Caco-2 (cell line): ENCODE measurements at regions not wholly inside any gene's neighbourhood (a gene's known extent, or its start where the extent isn't known, plus 50 kb on each side); places are given as distances from the start of the nearest gene placed in this dataset.

ENCODE experiments used
- BruUV-seq: library from RNA; stranded (reverse); fragments of 400-500 nt; replicated peaks from 2 replicates; lab custom pipeline; 2021; lab: Mats Ljungman, UMichigan
- CTCF ChIA-PET: fragments of 300-600 bp; sonication (Branson Sonifier 250); formaldehyde crosslinking; loops from one replicate; lab custom pipeline; 2022; ENCODE audit warnings: antibody characterized with exemption; lab: Charles Lee
- POLR2A ChIA-PET: fragments of 300-600 bp; sonication (Branson Sonifier 250); formaldehyde crosslinking; loops from one replicate; lab custom pipeline; 2022; ENCODE audit warnings: antibody characterized with exemption; lab: Charles Lee
- DNase-seq, 2 experiments: peaks; one replicate each; pipeline versions ENCODE4 v3.0.0 to v3.0.0-alpha.2; 2020 to 2022
- H3K27me3 ChIP-seq: replicated peaks from 2 replicates; pipeline ENCODE4 v1.6.0; 2011; ENCODE audit warnings: low read length; ENCODE audit not compliant: control insufficient read depth, insufficient read depth
- H3K36me3 ChIP-seq: 2 replicates; pipeline ENCODE4 v1.5.1; 2011; ENCODE audit warnings: low read length; ENCODE audit not compliant: control insufficient read depth, insufficient read depth
- H3K4me1 ChIP-seq: fragments of 250-450 bp; sonication (Bioruptor Pico); 2 replicates; pipeline ENCODE4 v1.5.1; 2020; ENCODE audit warnings: mild to moderate bottlenecking
- H3K4me3 ChIP-seq: 2 replicates; pipeline ENCODE4 v1.5.1; 2011; ENCODE audit warnings: low read depth, mild to moderate bottlenecking, control low read depth, low read length
- H3K9me3 ChIP-seq: fragments of 250-450 bp; sonication (Bioruptor Pico); 2 replicates; pipeline ENCODE4 v1.5.1; 2020; ENCODE audit warnings: mild to moderate bottlenecking, moderate library complexity
- H3K27ac Mint-ChIP-seq: one replicate; pipeline ENCODE4 v1.8.0; 2022; ENCODE audit warnings: mixed read lengths; ENCODE audit not compliant: unreplicated experiment
- H3K27me3 Mint-ChIP-seq: one replicate; pipeline ENCODE4 v1.8.0; 2022; ENCODE audit warnings: mixed read lengths; ENCODE audit not compliant: insufficient read depth, unreplicated experiment
- H3K36me3 Mint-ChIP-seq: one replicate; pipeline ENCODE4 v1.8.0; 2022; ENCODE audit warnings: mild to moderate bottlenecking, mixed read lengths; ENCODE audit not compliant: insufficient read depth, unreplicated experiment
- H3K4me1 Mint-ChIP-seq: one replicate; pipeline ENCODE4 v1.8.0; 2022; ENCODE audit warnings: low read depth, mixed read lengths; ENCODE audit not compliant: unreplicated experiment
- H3K4me3 Mint-ChIP-seq: one replicate; pipeline ENCODE4 v1.8.0; 2022; ENCODE audit warnings: mild to moderate bottlenecking, moderate library complexity, mixed read lengths; ENCODE audit not compliant: unreplicated experiment
- H3K9me3 Mint-ChIP-seq: one replicate; pipeline ENCODE4 v1.8.0; 2022; ENCODE audit warnings: mixed read lengths; ENCODE audit not compliant: unreplicated experiment
- intact Hi-C: fragments of 100-400 bp; cut with micrococcal nuclease; formaldehyde crosslinking; loops from one replicate; pipeline ENCODE4 v1.10.0; 2022; ENCODE audit not compliant: unreplicated experiment
- TF ChIP-seq, protein P1 (sequence below), 2 experiments: fragments of 200-600 bp in 1 of 2; IDR thresholded peaks; 1 replicate in 1 of 2; 2 replicates in 1 of 2; pipeline versions ENCODE4 v1.5.1 to v1.8.0; 2011 to 2022; ENCODE audit warnings: antibody characterized with exemption in 1 of 2, control low read depth in 1 of 2, inconsistent platforms in 1 of 2, low read depth in 1 of 2, low read length in 1 of 2, mild to moderate bottlenecking in 1 of 2, moderate library complexity in 1 of 2; ENCODE audit not compliant: insufficient read depth in 1 of 2, severe bottlenecking in 1 of 2, unreplicated experiment in 1 of 2

DNA sequence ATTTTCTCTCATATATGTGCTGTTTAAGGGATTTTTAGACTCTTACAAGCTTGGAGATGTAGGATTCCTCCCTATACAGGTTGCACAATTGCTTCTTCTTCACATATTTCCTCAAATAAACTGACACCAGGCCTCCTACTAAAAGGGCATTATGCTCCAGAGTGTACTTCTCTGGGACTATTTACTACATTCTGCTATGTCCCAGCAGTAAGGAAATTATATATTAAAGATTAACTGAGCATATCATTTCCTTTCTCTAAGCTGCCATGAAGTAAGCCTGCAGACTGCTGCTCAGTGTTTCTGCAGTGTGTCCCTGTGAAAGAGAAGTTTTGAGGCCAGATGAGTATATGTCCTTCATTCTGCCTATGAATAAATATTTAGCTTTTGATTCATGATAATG lies 356.9 kb upstream of the NUDT12 start:
- BruUV-seq = no TSS peak
- H3K4me3 Mint-ChIP-seq = no peak overlapping the region
- no peak overlapping the region for H3K27ac Mint-ChIP-seq
- H3K9me3 Mint-ChIP-seq = no peaks in the 10 kb centered on the region
- ChIA-PET CTCF (interaction anchor here (0.7 kb wide), 1 partner anchor 65 kb away, joined by 3 read pairs; no protein-coding TSS in a partner anchor), POLR2A (no interaction called here)
- H3K4me1 ChIP-seq = no peaks in the 10 kb centered on the region
- H3K36me3 Mint-ChIP-seq = no peaks in the 10 kb centered on the region
- no peaks in the 10 kb centered on the region for H3K27me3 ChIP-seq
- H3K27me3 Mint-ChIP-seq = no peaks in the 10 kb centered on the region
- DNase-seq = no peak
- TF ChIP-seq, protein P1, sequence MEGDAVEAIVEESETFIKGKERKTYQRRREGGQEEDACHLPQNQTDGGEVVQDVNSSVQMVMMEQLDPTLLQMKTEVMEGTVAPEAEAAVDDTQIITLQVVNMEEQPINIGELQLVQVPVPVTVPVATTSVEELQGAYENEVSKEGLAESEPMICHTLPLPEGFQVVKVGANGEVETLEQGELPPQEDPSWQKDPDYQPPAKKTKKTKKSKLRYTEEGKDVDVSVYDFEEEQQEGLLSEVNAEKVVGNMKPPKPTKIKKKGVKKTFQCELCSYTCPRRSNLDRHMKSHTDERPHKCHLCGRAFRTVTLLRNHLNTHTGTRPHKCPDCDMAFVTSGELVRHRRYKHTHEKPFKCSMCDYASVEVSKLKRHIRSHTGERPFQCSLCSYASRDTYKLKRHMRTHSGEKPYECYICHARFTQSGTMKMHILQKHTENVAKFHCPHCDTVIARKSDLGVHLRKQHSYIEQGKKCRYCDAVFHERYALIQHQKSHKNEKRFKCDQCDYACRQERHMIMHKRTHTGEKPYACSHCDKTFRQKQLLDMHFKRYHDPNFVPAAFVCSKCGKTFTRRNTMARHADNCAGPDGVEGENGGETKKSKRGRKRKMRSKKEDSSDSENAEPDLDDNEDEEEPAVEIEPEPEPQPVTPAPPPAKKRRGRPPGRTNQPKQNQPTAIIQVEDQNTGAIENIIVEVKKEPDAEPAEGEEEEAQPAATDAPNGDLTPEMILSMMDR (IDR thresholded peaks at IDR 0.05; ENCODE audit: insufficient read depth in 1 of 2, low read depth in 1 of 2, low read length in 1 of 2, severe bottlenecking in 1 of 2, unreplicated experiment in 1 of 2) = no peak
- no peaks in the 10 kb centered on the region for H3K9me3 ChIP-seq
- H3K36me3 ChIP-seq = no peaks in the 10 kb centered on the region
- no peaks in the 10 kb centered on the region for H3K4me1 Mint-ChIP-seq
- intact Hi-C loops = no loop called here
- H3K4me3 ChIP-seq = no peak overlapping the region

GRCh38 chr5:103918668-103919367 lies 356.2 kb upstream of the NUDT12 start:
- H3K4me3 Mint-ChIP-seq = no peak overlapping the region
- H3K36me3 Mint-ChIP-seq = no peaks in the 10 kb centered on the region
- no TSS peak for BruUV-seq
- DNase-seq = no peak
- no peaks in the 10 kb centered on the region for H3K27me3 Mint-ChIP-seq
- TF ChIP-seq, protein P1 (IDR thresholded peaks at IDR 0.05; ENCODE audit: insufficient read depth in 1 of 2, low read depth in 1 of 2, low read length in 1 of 2, severe bottlenecking in 1 of 2, unreplicated experiment in 1 of 2) = no peak
- intact Hi-C loops = no loop called here
- Histone ChIP-seq H3K4me1 (no peaks in the 10 kb centered on the region), H3K4me3 (no peak overlapping the region), H3K27me3 (no peaks in the 10 kb centered on the region), H3K36me3 (no peaks in the 10 kb centered on the region), H3K9me3 (no peaks in the 10 kb centered on the region)
- no peak overlapping the region for H3K27ac Mint-ChIP-seq
- H3K9me3 Mint-ChIP-seq = no peaks in the 10 kb centered on the region
- CTCF ChIA-PET = interaction anchor here (0.7 kb wide), 1 partner anchor 65 kb away, joined by 3 read pairs; no protein-coding TSS in a partner anchor
- no peaks in the 10 kb centered on the region for H3K4me1 Mint-ChIP-seq
- POLR2A ChIA-PET = no interaction called here

DNA sequence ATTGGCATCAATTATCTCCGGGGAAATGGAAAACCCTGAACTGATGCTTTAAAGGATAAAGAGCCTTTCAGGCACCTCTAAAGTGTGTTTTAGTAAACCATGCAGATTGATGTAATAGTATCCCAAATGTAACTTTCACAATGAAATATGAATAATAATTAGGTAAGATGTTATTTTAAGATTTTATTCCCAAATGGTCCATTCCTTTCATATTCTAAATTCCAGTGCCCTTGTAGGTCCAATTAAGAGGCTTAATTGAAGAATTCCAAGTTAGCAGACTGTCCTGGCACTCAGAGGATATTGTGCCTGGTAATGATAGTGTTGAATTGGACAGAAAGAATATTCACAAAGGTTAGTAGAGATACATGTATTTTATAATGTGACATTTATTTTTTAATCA lies 352.5 kb upstream of the NUDT12 start:
- no peaks in the 10 kb centered on the region for H3K9me3 Mint-ChIP-seq
- H3K27me3 Mint-ChIP-seq = no peaks in the 10 kb centered on the region
- Histone ChIP-seq H3K27me3 (no peaks in the 10 kb centered on the region), H3K36me3 (no peaks in the 10 kb centered on the region), H3K4me1 (no peaks in the 10 kb centered on the region), H3K4me3 (no peak overlapping the region), H3K9me3 (no peaks in the 10 kb centered on the region)
- no peak for DNase-seq
- H3K27ac Mint-ChIP-seq = no peak overlapping the region
- intact Hi-C loops = no loop called here
- no peaks in the 10 kb centered on the region for H3K36me3 Mint-ChIP-seq
- H3K4me3 Mint-ChIP-seq = no peak overlapping the region
- TF ChIP-seq, protein P1 (IDR thresholded peaks at IDR 0.05; ENCODE audit: insufficient read depth in 1 of 2, low read depth in 1 of 2, low read length in 1 of 2, severe bottlenecking in 1 of 2, unreplicated experiment in 1 of 2) = no peak
- H3K4me1 Mint-ChIP-seq = no peaks in the 10 kb centered on the region
- POLR2A ChIA-PET = no interaction called here
- no TSS peak for BruUV-seq
- CTCF ChIA-PET = no interaction called here
